ENCODE measurements at regions not wholly inside any gene's neighbourhood (a gene's known extent, or its start where the extent isn't known, plus 50 kb on each side); places are given as distances from the start of the nearest gene placed in this dataset.

- no peak for DNase-seq
Measured at GRCh38 chr16:7089751-7090150, 242.9 kb upstream of the RBFOX1 start.

- no peak for DNase-seq
Measured at GRCh38 chr16:7088711-7089110, 243.9 kb upstream of the RBFOX1 start.

GRCh38 chr16:7086822-7087616 lies 245.6 kb upstream of the RBFOX1 start:
- no peak for DNase-seq

- DNase-seq, result no peak
Measured at GRCh38 chr16:7085776-7086175, 246.9 kb upstream of the RBFOX1 start.

GRCh38 chr16:7083096-7083495 lies 249.5 kb upstream of the RBFOX1 start:
- DNase-seq, result no peak

GRCh38 chr16:7077636-7078035 lies 255.0 kb upstream of the RBFOX1 start:
- DNase-seq, result no peak

GRCh38 chr16:7074715-7075114 lies 257.9 kb upstream of the RBFOX1 start:
- no peak for DNase-seq

- DNase-seq, result no peak
Measured at GRCh38 chr16:7057458-7057857, 275.2 kb upstream of the RBFOX1 start.

- no peak for DNase-seq
Measured at GRCh38 chr16:7055443-7055842, 277.2 kb upstream of the RBFOX1 start.

GRCh38 chr16:7051591-7052349 lies 280.9 kb upstream of the RBFOX1 start:
- no peak for DNase-seq

GRCh38 chr16:7044331-7044730 lies 288.3 kb upstream of the RBFOX1 start:
- DNase-seq, result no peak

GRCh38 chr16:7038475-7038874 lies 294.2 kb upstream of the RBFOX1 start:
- no peak for DNase-seq

- DNase-seq, result no peak
Measured at GRCh38 chr16:7037495-7037894, 295.1 kb upstream of the RBFOX1 start.

GRCh38 chr16:7031031-7031430 lies 301.6 kb upstream of the RBFOX1 start:
- no peak for DNase-seq

- DNase-seq, result no peak
Measured at GRCh38 chr16:7027401-7027800, 305.2 kb upstream of the RBFOX1 start.

GRCh38 chr16:7026639-7027038 lies 306.0 kb upstream of the RBFOX1 start:
- DNase-seq, result no peak

GRCh38 chr16:7025616-7026190 lies 306.9 kb upstream of the RBFOX1 start:
- no peak for DNase-seq

- no peak for DNase-seq
Measured at GRCh38 chr16:7021653-7022275, 310.9 kb upstream of the RBFOX1 start.

GRCh38 chr16:7017006-7017662 lies 315.5 kb upstream of the RBFOX1 start:
- no peak for DNase-seq

GRCh38 chr16:7014756-7015155 lies 317.9 kb upstream of the RBFOX1 start:
- no peak for DNase-seq

GRCh38 chr16:7013990-7014389 lies 318.7 kb upstream of the RBFOX1 start:
- DNase-seq, result no peak

GRCh38 chr16:7004266-7004665 lies 328.4 kb upstream of the RBFOX1 start:
- no peak for DNase-seq

- no peak for DNase-seq
Measured at GRCh38 chr16:6993544-6993943, 339.1 kb upstream of the RBFOX1 start.
